Kidney epithelial cell (primary cell): ENCODE measurements at regions not wholly inside any gene's neighbourhood (a gene's known extent, or its start where the extent isn't known, plus 50 kb on each side); places are given as distances from the start of the nearest gene placed in this dataset.

ENCODE experiments used
- DNase-seq: peaks from one replicate; pipeline ENCODE4 v3.0.0-alpha.2; 2010; ENCODE audit warnings: low read depth
- H3K27me3 ChIP-seq: 2 replicates; pipeline ENCODE4 v1.6.0; 2011; ENCODE audit warnings: low read length; ENCODE audit not compliant: control insufficient read depth, insufficient read depth
- H3K36me3 ChIP-seq: 2 replicates; pipeline ENCODE4 v1.5.1; 2011; ENCODE audit warnings: low read length; ENCODE audit not compliant: control insufficient read depth, insufficient read depth
- H3K4me3 ChIP-seq: 2 replicates; pipeline ENCODE4 v1.5.1; 2011; ENCODE audit warnings: low read depth, mild to moderate bottlenecking, control low read depth, low read length
- CTCF ChIP-seq: IDR thresholded peaks from 2 replicates; pipeline ENCODE4 v1.5.1; 2011; ENCODE audit warnings: mild to moderate bottlenecking, moderate library complexity, low read length, control low read depth, inconsistent platforms; ENCODE audit not compliant: insufficient read depth, poor library complexity, severe bottlenecking

DNA sequence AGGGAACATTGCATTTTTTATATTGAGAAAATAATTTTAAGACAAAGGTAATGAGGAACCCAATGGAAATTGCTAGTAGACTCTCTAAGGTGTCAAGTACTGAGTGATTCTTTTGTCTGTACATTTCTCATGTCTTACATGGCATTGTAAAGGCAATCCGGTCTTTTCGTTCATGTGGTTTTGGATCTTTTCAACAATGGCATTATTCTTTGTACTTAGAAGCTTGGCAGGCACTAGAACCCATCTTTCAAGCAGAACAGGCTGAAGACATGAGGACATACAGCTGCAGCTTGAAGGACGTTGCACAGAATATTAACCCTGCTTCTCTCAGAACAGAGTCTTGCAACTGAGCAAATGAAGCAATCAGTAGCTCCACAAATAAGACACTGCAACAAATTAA is 231.5 kb upstream of the ZFHX3 start:
- no peak for TF ChIP-seq CTCF
- Histone ChIP-seq H3K4me3 (no peak overlapping the region), H3K36me3 (no peaks in the 10 kb centered on the region), H3K27me3 (no peaks in the 10 kb centered on the region)
- no peak for DNase-seq

- Histone ChIP-seq H3K27me3 (no peaks in the 10 kb centered on the region), H3K36me3 (no peaks in the 10 kb centered on the region), H3K4me3 (no peak overlapping the region)
- no peak for DNase-seq
- TF ChIP-seq CTCF, result no peak
These were observed 229.1 kb upstream of the ZFHX3 start for GRCh38 chr16:73277071-73277470.

- no peak for TF ChIP-seq CTCF
- H3K27me3 ChIP-seq, result no peaks in the 10 kb centered on the region
- no peak for DNase-seq
- no peaks in the 10 kb centered on the region for H3K36me3 ChIP-seq
- H3K4me3 ChIP-seq, result no peak overlapping the region
These were observed 227.5 kb upstream of the ZFHX3 start for GRCh38 chr16:73275448-73275847.

DNA sequence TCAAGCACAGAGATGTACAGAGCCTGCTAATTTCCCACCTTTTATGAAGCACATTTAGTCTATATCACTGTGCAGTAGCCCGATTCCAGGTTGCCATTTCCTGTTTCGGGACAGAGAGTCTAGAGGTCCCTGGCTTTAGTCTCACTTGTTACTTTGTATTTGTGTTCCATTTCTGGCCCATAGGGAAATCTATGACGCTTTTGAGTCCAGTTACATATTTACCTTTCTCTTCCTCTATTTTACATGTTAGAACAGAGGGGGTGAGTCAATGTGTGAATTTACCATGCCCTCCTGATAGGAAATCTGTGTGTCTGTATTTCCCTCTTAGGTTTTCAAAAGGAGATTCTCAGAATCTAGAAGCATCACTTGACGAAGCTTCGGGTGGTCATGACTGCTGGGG is 227.1 kb upstream of the ZFHX3 start:
- Histone ChIP-seq H3K27me3 (no peaks in the 10 kb centered on the region), H3K4me3 (no peak overlapping the region), H3K36me3 (no peaks in the 10 kb centered on the region)
- no peak for DNase-seq
- no peak for TF ChIP-seq CTCF

DNA sequence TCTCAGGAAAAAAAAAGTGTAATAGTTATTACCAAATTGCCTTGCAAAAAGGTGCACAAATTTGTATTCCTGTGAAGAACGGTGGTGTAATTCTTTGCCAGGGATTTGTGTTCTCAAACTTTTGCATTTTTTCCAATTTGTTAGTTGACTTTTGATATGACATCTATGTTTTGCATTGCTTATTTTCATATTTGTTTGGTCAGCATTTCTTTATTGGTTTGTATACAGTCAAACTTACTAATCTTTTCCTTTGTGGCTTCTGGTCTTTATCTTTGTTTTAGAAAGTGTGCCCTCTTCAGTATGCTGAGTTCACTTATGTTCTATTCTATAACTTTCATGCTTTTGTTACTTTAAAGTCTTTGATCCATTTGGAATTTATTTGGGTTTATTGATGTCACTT is 226.2 kb upstream of the ZFHX3 start:
- H3K4me3 ChIP-seq, result no peak overlapping the region
- TF ChIP-seq CTCF, result no peak
- no peaks in the 10 kb centered on the region for H3K36me3 ChIP-seq
- no peaks in the 10 kb centered on the region for H3K27me3 ChIP-seq
- DNase-seq, result no peak

DNA sequence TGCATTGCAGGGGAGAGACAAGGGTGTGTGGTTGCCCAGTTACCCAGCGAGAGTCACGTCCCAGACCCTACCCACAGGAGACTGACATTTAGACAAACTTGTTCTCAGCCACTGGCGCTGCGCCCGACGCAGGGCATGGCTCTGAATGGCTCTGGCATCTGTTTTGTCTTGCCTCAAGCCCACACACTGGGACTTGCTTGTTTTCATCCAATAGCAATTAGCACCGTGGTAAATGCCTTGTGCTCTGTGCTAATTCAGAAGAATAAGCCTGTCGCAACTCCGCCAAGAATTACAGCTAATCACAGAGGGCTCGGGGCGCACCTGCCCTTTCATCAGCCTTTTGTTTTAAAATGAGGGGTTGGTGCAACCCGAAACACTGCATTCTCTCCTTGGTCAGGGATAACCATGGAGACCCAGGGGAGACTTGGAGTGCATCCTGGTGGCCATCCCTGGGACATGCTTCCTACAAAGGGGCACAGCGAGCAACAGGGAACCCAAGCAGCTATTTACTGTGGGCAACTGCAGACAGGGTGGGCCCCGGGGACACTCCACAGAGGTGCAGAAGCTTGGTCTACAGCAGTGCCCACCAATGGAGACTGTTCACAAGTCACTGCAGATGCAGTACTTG is 220.6 kb upstream of the ZFHX3 start:
- no peaks in the 10 kb centered on the region for H3K36me3 ChIP-seq
- H3K4me3 ChIP-seq, result no peak overlapping the region
- TF ChIP-seq CTCF, result no peak
- no peaks in the 10 kb centered on the region for H3K27me3 ChIP-seq
- no peak for DNase-seq
